HG03571 (cell line): ENCODE measurements at regions not wholly inside any gene's neighbourhood (a gene's known extent, or its start where the extent isn't known, plus 50 kb on each side); places are given as distances from the start of the nearest gene placed in this dataset.

Source experiments
- ATAC-seq: cut with Tn5 transposase; IDR thresholded peaks from one replicate; pipeline ENCODE4 v1.9.1; 2021; ENCODE audit not compliant: unreplicated experiment

- ATAC-seq: no peak
Observed at GRCh38 chr6:76702187-76702586, 629.7 kb upstream of the IMPG1 start.

DNA sequence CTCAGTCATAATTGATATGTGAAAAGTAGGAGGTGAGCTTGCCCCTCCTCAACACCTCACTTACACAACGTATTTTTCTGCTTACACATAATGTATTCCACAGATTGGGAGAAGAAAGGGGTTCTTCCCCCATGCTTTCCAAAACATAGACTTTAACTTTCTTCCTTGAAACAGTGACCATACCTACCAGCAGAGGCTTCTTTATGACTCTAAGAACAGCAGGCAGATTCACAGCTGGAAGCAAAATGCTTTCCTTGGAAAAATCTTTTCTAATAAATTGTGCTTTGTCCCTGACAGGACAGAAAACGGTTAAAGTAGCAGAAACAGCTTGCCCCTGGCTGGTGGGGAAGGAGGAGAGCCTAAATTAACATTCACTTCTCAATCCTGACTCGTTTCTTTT lies 629.1 kb upstream of the IMPG1 start:
- ATAC-seq: no peak

DNA sequence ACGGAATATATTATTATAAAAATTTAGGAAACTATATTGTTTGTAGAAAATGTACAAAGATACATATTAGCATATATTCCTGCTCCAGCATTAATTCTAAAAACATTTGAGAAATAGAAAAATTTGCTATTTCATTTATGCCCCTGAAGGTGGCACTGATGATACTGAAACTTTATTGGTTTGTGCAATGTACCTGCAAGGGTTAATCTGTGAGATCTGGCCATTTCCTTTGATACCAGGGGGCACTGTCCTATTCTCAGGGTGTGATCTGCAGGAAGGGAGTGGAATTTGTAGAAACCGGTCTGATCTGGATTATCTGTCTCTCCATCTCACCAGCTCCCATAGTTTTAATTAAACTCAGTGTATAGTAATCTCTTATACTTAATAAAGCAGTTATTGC lies 625.1 kb upstream of the IMPG1 start:
- ATAC-seq: no peak

GRCh38 chr6:76694795-76695194 lies 622.3 kb upstream of the IMPG1 start:
- ATAC-seq: no peak

GRCh38 chr6:76684875-76685274 lies 612.4 kb upstream of the IMPG1 start:
- ATAC-seq: no peak

DNA sequence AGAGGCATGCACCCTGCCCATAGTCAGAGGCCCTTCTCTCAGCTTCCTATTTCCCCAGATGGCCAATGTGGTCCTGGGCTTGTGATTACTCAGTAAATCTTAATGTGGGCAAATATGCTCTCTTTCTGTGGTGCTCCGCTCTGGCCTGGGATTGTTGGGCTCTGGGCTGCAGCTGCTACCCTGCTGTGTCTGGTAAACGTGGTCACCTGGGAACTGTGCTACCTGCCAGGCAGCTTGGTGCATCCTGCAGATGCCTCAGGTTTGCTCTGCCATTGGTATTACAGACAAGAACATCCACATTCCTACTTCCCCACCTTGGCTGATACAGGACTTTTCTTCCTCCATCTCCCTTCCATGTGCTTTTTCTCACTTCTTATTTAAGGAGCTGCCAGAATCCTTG lies 611.5 kb upstream of the IMPG1 start:
- ATAC-seq: no peak

- no peak for ATAC-seq
Observed at GRCh38 chr6:76682842-76683241, 610.4 kb upstream of the IMPG1 start.

- ATAC-seq: no peak
Observed at GRCh38 chr6:76681781-76682180, 609.3 kb upstream of the IMPG1 start.

GRCh38 chr6:76677017-76677416 lies 604.6 kb upstream of the IMPG1 start:
- ATAC-seq: no peak

DNA sequence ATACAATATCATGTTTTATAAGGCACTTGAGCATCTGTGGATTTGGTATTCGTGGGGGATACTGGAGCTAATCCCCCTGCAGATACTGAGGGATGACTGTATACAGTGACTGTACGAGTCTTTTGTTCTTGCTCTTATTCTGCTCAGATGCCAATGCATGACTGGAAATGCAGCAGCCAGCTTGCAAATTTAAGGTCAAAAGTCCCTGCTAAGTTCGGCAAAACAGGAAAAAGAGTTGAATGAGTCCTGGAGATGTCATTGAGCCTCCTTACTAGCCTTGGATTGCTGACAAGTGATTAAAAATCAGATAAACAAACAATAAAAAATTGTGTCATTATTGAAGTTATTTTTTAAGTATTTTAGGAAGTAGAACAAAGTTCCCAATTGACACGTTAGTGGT lies 599.3 kb upstream of the IMPG1 start:
- ATAC-seq: no peak

GRCh38 chr6:76644231-76644630 lies 571.8 kb upstream of the IMPG1 start:
- ATAC-seq: no peak

- ATAC-seq: no peak
Observed at GRCh38 chr6:76639941-76640340, 567.5 kb upstream of the IMPG1 start.

DNA sequence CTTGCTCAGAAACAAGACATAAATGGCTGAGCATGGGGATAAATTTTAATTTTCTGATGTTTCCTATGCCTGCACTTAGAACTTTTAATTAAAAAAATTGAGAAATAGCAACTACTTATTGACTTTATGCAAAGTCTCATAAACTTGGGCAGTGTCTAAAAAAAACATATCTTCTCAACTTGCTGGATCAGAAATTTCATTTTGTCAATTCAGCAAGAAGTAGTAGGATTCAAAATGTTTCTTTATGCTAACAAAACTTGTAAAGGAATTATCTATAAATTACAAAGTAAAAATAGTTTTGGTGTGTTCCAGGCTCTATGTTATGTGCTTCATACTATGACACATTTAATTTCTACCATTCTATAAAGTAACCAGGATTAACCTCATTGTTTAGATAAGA lies 562.2 kb upstream of the IMPG1 start:
- ATAC-seq: no peak

DNA sequence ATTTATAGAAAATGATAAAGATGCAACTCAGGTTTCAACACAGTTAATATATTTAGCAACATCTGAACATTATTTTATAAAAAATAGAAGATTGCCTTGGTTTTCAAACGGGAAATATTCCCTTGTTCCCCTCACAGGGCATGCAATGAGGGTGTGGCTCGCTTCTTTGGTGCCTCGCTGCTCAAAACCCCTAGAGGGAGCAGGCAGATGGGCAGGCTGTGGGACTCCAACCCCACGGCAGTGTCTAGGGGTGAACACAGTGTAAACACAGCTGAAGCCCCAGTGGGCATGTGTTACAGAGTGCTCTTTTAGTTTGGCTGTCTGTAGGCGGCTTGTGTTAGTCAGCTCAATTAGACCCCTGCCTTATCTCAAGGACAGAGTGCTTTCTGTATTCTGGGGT lies 560.8 kb upstream of the IMPG1 start:
- ATAC-seq: no peak

- ATAC-seq: no peak
Observed at GRCh38 chr6:76631622-76632021, 559.2 kb upstream of the IMPG1 start.

DNA sequence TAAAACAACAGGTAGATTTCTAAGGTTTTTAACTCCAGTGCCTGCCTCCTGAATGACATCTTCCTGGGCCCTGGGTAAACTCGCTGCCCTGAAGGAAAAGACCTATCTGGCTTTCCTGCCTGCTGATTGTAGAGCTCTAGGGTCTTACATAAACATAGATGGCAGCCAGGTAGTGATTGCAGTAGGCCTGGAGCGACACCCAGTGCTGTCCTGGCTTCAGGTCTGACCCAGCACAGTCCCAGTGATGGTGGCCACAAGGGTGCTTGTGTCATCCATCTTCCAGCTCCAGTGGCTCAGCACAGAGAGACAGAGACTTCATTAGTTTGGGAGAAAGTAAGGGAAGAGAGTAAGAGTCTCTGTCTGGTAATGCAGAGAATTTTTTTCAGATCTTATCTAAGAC lies 542.9 kb upstream of the IMPG1 start:
- no peak for ATAC-seq

DNA sequence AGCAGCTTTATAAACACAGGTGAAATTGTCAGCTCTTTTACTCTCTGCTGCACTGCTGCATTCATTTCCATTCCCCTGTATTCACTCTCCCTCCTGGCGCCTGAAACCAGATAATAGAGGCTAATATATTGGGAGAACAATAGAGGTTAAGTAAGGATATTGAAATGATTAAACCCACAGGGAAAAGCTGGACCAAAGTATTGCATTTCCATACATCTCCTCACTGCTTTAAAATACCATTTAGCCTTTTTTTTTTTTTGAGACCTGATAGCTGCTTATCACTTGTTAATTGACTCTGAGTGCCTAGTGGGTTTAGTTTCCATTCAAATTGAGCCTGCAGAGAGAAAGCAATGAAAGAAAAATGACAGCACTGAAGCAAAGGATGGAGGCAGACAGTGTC lies 540.5 kb upstream of the IMPG1 start:
- no peak for ATAC-seq

DNA sequence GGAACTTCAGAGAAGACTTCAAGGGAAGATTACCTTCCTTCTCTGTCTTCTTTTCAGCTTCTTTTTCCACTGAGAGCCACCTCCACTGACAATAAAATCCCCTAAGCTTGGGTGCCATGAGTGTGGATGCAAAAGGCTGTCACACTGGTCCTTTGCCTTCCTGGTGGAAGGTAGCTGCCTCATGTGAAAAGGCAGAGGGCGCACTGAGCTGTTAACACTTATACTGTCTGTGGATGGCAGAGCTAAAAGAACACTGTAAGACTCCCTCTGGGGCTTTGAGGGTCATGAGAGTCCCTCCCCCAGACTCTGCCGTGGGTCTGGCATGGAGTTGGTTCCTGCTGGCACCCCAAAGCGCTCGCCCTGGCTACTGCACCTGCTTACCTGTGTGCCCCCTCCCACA lies 536.7 kb upstream of the IMPG1 start:
- ATAC-seq: no peak

GRCh38 chr6:76594109-76594508 lies 521.6 kb upstream of the IMPG1 start:
- ATAC-seq: no peak

DNA sequence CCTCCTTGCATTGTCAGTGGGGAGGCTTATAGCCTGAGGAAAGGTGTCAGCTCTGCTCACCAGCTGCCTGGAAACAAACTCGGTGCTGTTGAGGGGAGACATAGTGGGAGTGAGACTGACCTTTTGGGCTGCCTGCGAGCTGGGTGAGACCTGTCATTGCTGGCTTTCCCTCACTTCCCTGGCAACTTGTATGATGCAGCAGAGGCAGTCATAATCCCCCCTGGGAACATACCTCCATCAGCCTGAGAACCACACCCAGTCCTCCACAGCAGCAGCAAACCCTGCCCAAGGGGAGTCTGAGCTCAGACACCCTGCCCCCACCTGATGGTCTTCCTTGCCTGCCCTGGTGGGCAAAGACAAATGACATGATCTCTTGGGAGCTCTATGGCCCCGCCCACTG lies 521.2 kb upstream of the IMPG1 start:
- ATAC-seq: no peak

DNA sequence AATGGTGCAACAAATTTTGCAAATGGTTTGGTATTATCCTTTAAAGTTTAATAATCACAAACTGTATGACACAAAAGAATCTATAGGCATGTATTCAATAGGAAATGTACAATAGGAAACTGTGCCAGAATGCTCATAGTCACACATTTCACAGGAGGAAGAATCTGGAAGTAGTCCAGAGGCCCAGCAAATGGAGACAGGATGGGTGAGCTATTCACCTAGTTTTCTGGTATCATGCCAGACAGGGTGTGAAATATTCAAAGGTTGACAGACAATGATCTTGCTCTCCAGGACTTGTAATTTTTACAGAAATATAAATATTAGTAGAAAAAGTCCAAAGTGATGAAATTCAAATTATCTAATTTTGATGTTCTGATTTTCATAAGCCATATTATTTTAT lies 520.1 kb upstream of the IMPG1 start:
- no peak for ATAC-seq

- ATAC-seq: no peak
Observed at GRCh38 chr6:76587271-76587670, 514.8 kb upstream of the IMPG1 start.

DNA sequence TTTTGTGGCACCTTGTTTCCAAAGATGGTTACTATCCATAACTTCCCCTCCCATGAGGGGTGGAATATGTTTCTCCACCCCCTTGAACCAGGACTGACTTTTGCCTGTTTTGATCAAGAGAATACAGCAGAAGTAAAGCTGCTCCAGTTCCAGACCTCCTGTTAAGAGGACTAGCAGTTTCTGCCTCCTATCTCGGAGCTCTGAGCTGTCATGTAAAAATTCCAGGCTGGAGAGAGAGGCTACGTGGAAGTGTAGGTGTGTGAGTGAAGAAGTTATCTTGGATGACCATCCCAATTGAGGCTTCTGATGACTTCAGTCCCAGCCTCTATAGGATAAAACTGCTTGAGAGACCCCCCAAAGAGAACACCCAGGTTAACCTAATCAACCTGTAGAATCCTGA lies 511.7 kb upstream of the IMPG1 start:
- no peak for ATAC-seq

DNA sequence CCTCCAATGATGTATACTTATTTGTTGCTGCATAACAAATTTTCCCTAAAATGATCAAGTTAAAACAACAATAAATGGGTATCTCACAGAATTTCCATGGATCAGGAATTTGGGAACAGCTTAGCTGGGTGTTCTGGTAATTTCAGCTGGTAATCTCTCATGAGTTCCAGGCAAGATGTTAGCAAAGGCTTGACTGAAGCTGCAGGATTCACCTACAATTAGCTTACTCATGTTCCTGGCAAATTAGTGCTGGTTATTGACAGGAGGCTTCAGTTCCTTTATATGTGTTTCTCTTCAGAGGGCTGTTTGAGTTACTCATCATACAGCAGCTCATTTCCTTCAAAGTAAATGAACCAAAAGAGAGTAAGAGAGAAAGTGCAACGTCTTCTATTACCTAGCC lies 506.3 kb upstream of the IMPG1 start:
- ATAC-seq: no peak
